Body of pancreas (tissue), 4 donors: ENCODE measurements at regions not wholly inside any gene's neighbourhood (a gene's known extent, or its start where the extent isn't known, plus 50 kb on each side); places are given as distances from the start of the nearest gene placed in this dataset.

Experiments used
- CTCF ChIP-seq, 7 experiments: fragments of 450-650 bp in 4 of 7; fragments of 200-600 bp in 3 of 7; sonication (generic) in 3 of 7; IDR thresholded peaks; one replicate each; pipeline ENCODE4 v1.5.1; 2016 to 2019; ENCODE audit warnings: antibody characterized with exemption in 7 of 7
- POLR2A ChIP-seq, 3 donors: fragments of 450-650 bp; IDR thresholded peaks; one replicate each; pipeline ENCODE4 v1.6.1; 2016; ENCODE audit warnings: antibody characterized with exemption in 3 of 3, mild to moderate bottlenecking in 2 of 3

- TF ChIP-seq CTCF (IDR thresholded peaks at IDR 0.05) = no peak
- no peak for TF ChIP-seq POLR2A (IDR thresholded peaks at IDR 0.05)
These were observed 129.2 kb downstream of the TES start for GRCh38 chr7:116339564-116339963.
